ENCODE measurements at regions not wholly inside any gene's neighbourhood (a gene's known extent, or its start where the extent isn't known, plus 50 kb on each side); places are given as distances from the start of the nearest gene placed in this dataset.

DNA sequence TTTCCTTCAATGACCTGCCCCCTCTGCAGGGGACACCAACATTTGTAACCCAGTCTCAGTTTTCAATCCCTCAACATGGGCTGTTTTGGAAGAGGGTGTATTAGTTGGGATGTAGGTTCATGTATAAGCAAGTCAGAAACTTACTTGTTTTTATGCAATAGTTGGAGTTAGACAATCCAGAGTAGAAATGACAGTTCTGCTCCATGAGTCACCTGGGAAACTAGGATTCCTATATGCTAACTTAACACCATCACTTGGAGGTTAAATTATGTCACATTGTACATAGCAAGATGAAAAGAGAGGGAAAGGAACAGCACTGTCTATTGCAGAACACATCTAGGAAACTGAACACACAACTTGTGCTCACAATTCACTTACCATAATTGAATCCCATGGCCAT, 436.4 kb downstream of the RFC3 start:
- no peaks in the 10 kb centered on the region for H3K27me3 ChIP-seq (ENCODE audit: control insufficient read depth, insufficient read depth, low read length)
- DNase-seq (no peak), ATAC-seq (ENCODE audit: low read depth) (no peak)
- H3K14ac ChIP-seq (replicated peaks; ENCODE audit: low read depth, low read length) = no peak overlapping the region
- no peak overlapping the region for H2BK120ac ChIP-seq (ENCODE audit: low read depth, low read length)
- no peaks in the 10 kb centered on the region for H3K9me3 ChIP-seq (ENCODE audit: control insufficient read depth, insufficient read depth, low read length)
- BruUV-seq (replicated peaks) = no TSS peak
- in situ Hi-C loops (cut with MboI; ENCODE audit: low sequenced_read_pairs) = no loop called here
- no peaks in the 10 kb centered on the region for H3K4me1 ChIP-seq (ENCODE audit: control insufficient read depth, insufficient read depth, low read length)
- H3K36me3 ChIP-seq (ENCODE audit: control insufficient read depth, insufficient read depth, low read length) = no peaks in the 10 kb centered on the region
- H3K79me1 ChIP-seq (ENCODE audit: low read depth in 1 of 2, low read length in 2 of 2) = no peaks in the 10 kb centered on the region
- ChIA-PET CTCF (no interaction called here), POLR2A (ENCODE audit: unreplicated experiment) (interaction anchor here (0.7 kb wide), 1 partner anchor 135 kb away, joined by 6 read pairs; no protein-coding TSS in a partner anchor)
- H4K8ac ChIP-seq (ENCODE audit: low read depth in 2 of 2, low read length in 2 of 2) = no peak overlapping the region
- H4K5ac ChIP-seq (ENCODE audit: low read depth, low read length) = no peak overlapping the region
- no peak overlapping the region for H2BK15ac ChIP-seq (ENCODE audit: low read depth, low read length)
- H3K18ac ChIP-seq (ENCODE audit: low read depth, low read length) = no peak overlapping the region
- H3K9me1 ChIP-seq (ENCODE audit: insufficient read depth, low read length) = no peaks in the 10 kb centered on the region
- H2BK5ac ChIP-seq (ENCODE audit: low read depth, low read length, poor library complexity, severe bottlenecking) = no peak overlapping the region
- dilution Hi-C loops (cut with HindIII; ENCODE audit: low sequenced_read_pairs, unreplicated experiment) = no loop called here
- H2AK9ac ChIP-seq (replicated peaks; ENCODE audit: low read depth, low read length, poor library complexity) = no peak overlapping the region
- H3K27ac ChIP-seq (ENCODE audit: insufficient read depth, low read length) = no peak overlapping the region
- TF ChIP-seq MXI1 (IDR thresholded peaks at IDR 0.05; ENCODE audit: borderline replicate concordance, low read depth, low read length) (no peak), RFX5 (IDR thresholded peaks at IDR 0.05; ENCODE audit: low read depth, low read length) (no peak), FOS (IDR thresholded peaks at IDR 0.05; ENCODE audit: low read depth, low read length) (no peak), POLR2A (IDR thresholded peaks at IDR 0.05; ENCODE audit: low read depth, low read length) (no peak), SMC3 (IDR thresholded peaks at IDR 0.05; ENCODE audit: low read depth, low read length) (no peak), RAD21 (IDR thresholded peaks at IDR 0.05; ENCODE audit: low read length) (no peak), CTCF (conservative IDR thresholded peaks at IDR 0.05; ENCODE audit: low read depth, low read length) (no peak), USF2 (IDR thresholded peaks at IDR 0.05; ENCODE audit: low read depth, low read length) (no peak), CEBPB (IDR thresholded peaks at IDR 0.05; ENCODE audit: low read depth, low read length) (no peak), NFE2L2 (IDR thresholded peaks at IDR 0.05; ENCODE audit: low read depth, low read length) (no peak), RCOR1 (IDR thresholded peaks at IDR 0.05; ENCODE audit: insufficient replicate concordance, low read length) (no peak), CHD1 (IDR thresholded peaks at IDR 0.05; ENCODE audit: low read depth, low read length) (no peak)
- TF ChIP-seq, protein P1, sequence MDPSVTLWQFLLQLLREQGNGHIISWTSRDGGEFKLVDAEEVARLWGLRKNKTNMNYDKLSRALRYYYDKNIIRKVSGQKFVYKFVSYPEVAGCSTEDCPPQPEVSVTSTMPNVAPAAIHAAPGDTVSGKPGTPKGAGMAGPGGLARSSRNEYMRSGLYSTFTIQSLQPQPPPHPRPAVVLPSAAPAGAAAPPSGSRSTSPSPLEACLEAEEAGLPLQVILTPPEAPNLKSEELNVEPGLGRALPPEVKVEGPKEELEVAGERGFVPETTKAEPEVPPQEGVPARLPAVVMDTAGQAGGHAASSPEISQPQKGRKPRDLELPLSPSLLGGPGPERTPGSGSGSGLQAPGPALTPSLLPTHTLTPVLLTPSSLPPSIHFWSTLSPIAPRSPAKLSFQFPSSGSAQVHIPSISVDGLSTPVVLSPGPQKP (IDR thresholded peaks at IDR 0.05; ENCODE audit: borderline replicate concordance, low read depth, low read length) = no peak
- no peak overlapping the region for H2AFZ ChIP-seq (replicated peaks; ENCODE audit: low read length, poor library complexity)
- H3K9ac ChIP-seq (ENCODE audit: low read depth, low read length) = no peak overlapping the region
- no peaks in the 10 kb centered on the region for H4K20me1 ChIP-seq (ENCODE audit: insufficient read depth, low read length)
- H3K23ac ChIP-seq (ENCODE audit: low read depth, low read length) = no peak overlapping the region
- no peak overlapping the region for H4K91ac ChIP-seq (ENCODE audit: insufficient read depth, low read depth, low read length)
- no peak overlapping the region for H2AK5ac ChIP-seq (ENCODE audit: low read depth, low read length)
- no peak overlapping the region for H3K4me2 ChIP-seq (ENCODE audit: low read depth, low read length)
- no peak overlapping the region for H2BK20ac ChIP-seq (ENCODE audit: low read depth, low read length)
- intact Hi-C loops (cut with micrococcal nuclease) = no loop called here
- H3K56ac ChIP-seq (ENCODE audit: extremely low read depth, insufficient read depth, low read length) = no peak overlapping the region
- no peak overlapping the region for H3K4me3 ChIP-seq (ENCODE audit: insufficient read depth, low read depth, low read length)
- no peak overlapping the region for H3K4ac ChIP-seq (ENCODE audit: low read depth, low read length)

Data from IMR-90 (cell line).